GM21528 (cell line): ENCODE measurements at regions not wholly inside any gene's neighbourhood (a gene's known extent, or its start where the extent isn't known, plus 50 kb on each side); places are given as distances from the start of the nearest gene placed in this dataset.
"Not testable (repeated sequence)": the region's sequence is repeated elsewhere in the genome, so short reads cannot be mapped to it uniquely, and the experiment has no call there.

Experiments used
- ATAC-seq: cut with Tn5 transposase; IDR thresholded peaks from one replicate; pipeline ENCODE4 v1.9.1; 2021; ENCODE audit warnings: mild to moderate bottlenecking, moderate library complexity; ENCODE audit not compliant: unreplicated experiment, low FRiP score

- no peak for ATAC-seq
Measured at GRCh38 chr14:71354801-71355200, 447.5 kb downstream of the PCNX1 start.

DNA sequence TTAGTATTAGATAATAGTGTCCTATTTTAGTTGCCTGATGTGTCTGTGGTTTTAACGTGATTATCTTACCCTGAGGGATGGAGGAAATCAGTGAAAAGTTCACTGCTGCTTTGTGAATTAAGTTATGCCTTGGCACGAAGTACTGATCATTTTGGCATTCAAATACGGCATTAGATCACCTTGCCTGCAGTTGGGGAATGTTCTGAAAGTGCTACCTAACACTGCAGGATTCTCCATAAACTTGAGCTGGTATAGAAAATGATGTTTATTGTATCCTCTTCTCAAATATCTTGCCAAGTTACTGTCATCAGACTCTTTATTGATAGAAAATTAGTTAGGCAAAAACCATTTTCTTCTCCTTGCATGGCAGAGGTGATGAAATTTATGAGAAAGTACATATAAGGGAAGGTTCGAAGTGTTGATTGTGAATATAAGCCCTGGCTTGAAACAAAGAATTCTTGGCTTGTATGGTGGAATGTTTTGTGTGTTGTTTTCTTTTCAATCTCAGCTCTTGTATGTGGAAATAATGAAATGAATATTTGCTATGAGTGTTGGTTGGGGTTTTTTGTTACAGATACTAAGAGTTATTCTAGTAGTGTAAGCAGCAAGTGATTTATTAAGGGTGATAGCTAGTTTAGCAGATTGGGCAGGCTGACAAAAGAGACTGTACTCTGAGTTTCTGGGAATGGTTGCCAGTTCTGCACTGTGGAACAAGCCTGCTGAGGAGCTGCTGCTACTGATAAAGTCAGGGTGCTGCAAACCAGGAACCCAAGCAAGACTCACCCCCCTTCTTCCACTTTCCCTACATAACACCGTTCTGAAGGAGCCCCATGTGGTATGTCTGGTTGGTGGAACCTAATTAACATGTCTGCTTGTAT lies 448.3 kb downstream of the PCNX1 start:
- no peak for ATAC-seq

GRCh38 chr14:71358209-71358931 lies 451.1 kb downstream of the PCNX1 start:
- no peak for ATAC-seq

- ATAC-seq, result not testable (repeated sequence)
Measured at GRCh38 chr14:71358932-71359421, 451.7 kb downstream of the PCNX1 start.

DNA sequence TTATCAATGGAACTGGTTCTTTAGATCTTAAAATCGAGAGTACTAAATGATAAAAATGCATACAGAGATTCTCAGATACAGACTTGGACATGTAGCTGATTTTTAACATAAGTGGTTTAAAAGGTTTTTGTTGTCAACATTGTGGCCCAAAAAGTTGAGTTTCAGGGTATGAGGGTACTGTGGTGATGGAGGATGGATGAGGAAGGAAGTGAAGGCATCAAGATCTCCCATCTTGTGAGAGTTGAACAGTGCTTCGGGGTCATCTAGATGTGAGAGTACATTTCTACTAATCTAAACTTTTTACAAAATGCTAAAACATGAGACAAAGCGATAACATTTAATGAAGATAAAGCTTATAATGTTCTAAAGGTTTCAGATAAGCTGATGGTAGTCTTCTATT lies 452.6 kb downstream of the PCNX1 start:
- no peak for ATAC-seq

DNA sequence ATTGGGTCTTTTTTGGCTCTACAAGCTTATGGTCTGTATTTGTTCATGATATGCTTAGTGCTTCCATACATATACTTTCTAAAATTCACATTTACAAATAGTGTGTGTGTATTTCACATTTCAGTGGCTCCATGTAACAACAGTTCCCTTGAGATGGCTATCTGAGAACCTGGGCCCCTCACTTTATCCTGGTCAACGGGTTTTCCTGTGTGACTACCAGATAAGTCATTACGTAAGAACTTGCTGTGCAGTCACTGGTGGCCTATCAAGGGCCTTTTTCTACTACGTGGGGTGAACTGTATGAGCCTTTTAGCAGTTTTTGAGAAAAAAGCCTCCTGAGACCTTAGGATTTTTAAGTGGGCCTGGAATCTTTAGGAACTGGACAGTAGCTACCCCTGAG lies 454.1 kb downstream of the PCNX1 start:
- no peak for ATAC-seq

GRCh38 chr14:71361874-71362273 lies 454.6 kb downstream of the PCNX1 start:
- no peak for ATAC-seq

- no peak for ATAC-seq
Measured at GRCh38 chr14:71362282-71362681, 455.0 kb downstream of the PCNX1 start.

- peak; percentile 46 for ATAC-seq
Measured at GRCh38 chr14:71362920-71363584, 455.8 kb downstream of the PCNX1 start.

DNA sequence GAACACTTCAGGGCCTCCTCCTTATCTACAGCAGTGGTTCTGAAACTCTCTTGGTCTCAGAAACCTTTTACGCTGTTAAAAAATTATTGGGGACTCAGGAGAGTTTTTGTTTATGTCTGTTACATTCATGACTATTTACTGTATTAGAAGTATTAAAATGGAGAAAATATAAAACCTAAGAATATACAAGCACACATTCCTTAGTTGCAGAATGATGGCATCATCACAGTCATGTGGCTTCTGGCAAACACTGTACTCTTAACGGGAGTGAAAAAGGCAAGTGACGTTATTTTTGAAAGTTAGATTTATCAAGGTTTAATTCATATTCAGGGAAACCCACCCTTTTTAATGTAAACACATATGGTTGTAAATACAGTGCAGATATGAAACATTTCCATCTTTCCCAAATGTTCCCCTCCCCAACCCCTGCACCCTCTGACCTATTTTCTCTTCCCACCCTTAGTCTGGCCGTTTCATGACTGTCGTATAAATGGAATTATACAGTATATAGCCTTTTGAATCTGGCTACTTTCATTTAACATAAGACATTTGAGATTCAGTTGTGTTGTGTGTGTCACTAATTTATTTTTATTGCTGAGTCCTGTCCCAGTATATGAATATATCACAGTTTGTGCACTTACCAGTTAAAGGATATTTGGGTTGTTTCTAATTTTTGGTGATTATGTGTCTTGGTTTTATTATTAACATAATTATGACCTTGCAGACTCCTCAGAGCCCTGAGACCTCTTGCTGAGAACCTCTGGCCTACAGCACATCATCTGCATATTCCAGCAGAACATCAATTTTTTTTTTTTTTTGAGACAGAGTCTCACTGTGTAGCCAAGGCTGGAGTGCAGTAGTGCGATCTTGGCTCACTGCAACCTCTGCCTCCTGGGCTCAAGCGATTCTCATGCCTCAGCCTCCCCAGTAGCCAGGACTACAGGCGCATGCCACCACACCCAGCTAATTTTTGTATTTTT lies 457.0 kb downstream of the PCNX1 start:
- ATAC-seq, result no peak

DNA sequence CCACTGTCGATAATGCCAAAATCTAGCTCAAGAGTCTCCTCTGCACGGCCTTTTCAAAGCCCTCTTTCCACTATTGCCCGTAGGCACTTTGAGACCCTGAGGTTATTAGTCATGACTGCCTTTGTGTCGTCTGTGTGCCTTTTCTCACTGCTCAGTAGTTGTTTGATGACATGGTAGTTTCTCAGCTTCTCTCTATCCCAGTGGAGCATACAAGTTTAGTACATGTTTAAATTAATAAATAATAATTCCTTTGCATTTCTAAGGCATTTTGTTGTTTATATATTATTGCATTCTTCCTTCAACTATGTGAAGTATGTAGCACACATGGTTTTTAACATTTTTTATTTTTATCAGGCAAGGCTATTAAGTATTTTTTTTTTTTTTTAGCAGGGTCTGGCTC lies 458.1 kb downstream of the PCNX1 start:
- ATAC-seq, result no peak

DNA sequence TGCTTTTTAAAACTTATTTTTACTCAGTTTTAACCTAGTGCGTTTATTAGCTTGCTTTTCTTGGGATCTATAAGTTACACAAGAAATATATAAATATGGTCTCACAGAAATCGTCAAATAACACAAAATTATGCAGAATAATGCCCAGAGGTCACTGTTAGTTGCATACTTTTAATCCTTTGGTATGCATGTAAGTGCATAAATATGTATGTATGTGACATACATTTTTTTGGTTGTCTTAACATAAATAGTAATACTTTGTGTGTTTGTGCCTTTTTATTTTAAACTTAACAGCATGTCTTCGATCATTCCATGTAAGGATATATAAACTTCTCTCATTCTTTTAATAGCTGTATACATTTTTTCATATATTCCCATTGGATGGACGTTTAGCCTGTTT lies 459.6 kb downstream of the PCNX1 start:
- no peak for ATAC-seq

GRCh38 chr14:71371711-71372396 lies 464.6 kb downstream of the PCNX1 start:
- no peak for ATAC-seq

GRCh38 chr14:71372411-71372838 lies 465.2 kb downstream of the PCNX1 start:
- no peak for ATAC-seq

DNA sequence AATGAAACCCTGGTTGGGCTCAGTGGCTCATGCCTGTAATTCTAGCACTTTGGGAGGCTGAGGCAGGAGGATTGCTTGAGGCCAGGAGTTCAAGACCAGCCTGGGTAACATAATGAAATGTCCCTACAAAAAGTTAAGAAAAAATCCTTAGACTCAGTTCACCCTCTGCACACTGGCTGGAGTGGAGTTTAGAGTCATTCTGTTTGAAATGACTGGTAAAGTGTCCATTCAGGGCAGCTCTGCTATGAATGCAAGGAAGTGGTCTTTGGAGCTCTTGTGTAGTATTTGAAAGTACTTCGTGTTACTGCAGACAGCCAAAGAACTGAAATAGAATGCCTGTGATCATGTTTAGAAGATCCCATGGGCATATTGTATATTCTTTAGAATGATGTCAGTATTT lies 466.5 kb downstream of the PCNX1 start:
- ATAC-seq, result no peak

DNA sequence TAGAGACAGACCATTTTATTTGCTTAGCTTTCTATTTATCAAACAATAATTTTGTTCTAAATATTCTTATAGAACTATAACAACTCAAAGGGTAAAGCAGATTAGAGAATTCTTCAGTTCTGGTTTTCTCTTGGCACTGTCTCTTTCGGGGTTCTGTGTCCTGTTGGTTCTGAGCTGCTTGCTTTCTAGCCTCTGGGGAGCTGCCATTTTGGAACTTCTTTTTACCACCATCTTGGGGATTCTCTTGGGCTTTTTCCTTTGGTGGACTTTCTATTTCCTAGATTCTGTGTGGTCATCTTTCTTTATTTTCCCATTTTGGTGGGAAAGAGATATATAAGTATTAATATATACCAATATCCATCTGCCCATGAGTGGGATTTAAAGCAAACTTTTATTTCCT lies 467.7 kb downstream of the PCNX1 start:
- ATAC-seq, result no peak

DNA sequence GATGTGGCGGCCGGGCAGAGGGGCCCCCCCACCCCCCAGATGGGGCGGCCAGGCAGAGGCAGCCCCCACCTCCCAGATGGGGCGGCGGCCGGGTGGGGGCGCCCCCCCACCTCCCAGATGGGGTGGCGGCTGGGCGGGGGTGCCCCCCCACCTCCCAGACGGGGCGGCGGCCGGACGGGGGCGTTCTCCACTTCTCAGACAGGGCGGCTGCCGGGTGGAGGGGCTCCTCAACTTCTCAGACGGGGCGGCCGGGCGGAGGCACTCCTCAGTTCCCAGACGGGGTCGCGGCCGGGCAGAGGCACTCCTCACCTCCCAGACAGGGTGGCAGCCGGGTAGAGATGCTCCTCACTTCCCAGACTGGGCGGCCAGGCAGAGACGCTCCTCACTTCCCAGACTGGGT lies 469.8 kb downstream of the PCNX1 start:
- no peak for ATAC-seq

DNA sequence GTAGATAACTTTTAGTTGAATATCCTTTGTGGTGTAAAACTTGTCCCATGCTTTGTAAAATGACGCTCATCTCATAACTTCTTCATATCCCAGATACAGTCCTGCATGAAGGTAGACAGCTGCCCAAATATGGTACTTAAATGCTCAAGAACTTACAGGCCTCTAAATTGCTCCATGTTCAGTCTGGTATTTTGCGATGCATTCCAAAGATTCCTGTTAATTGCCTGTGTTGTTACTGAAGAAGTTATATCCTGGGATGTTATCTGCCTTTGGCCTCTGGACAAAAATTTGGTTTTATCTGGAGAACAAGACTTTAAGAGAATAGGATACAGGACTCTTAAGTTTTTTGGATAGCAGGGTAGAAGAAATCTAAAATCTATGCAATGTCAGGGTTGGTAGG lies 473.0 kb downstream of the PCNX1 start:
- ATAC-seq, result no peak

DNA sequence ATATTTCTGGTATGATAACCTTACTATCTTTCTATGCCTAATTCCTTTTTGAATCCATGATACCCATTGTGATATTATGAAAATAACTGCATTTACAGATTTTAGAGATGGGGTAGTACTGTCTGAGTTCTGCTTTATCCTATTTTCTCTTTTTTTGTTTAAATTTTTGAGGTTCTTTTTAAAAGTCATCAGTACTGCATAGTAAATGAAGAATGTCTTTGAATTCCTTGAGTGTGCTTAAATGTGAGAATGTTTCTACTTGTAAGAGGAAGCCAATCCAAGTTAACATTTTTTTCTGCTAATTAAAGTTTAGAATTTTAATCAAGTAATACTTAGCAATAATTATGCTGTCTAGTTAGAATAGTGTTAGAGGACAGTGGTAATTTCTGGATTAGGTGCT lies 474.6 kb downstream of the PCNX1 start:
- no peak for ATAC-seq
